Mesendoderm (in vitro differentiated cells): ENCODE measurements at regions not wholly inside any gene's neighbourhood (a gene's known extent, or its start where the extent isn't known, plus 50 kb on each side); places are given as distances from the start of the nearest gene placed in this dataset.

Experiments
- DNase-seq: peaks from one replicate; pipeline ENCODE4 v3.0.0; 2013
- H2AK5ac ChIP-seq: 2 replicates; pipeline ENCODE4 v1.6.1; 2013; ENCODE audit warnings: low read length, inconsistent platforms
- H2BK120ac ChIP-seq: 2 replicates; pipeline ENCODE4 v1.6.1; 2013; ENCODE audit warnings: low read depth, mild to moderate bottlenecking, low read length, moderate library complexity, mixed read lengths
- H2BK15ac ChIP-seq: replicated peaks from 2 replicates; pipeline ENCODE4 v1.6.1; 2013; ENCODE audit warnings: low read depth, mild to moderate bottlenecking, moderate library complexity
- H2BK5ac ChIP-seq: 2 replicates; pipeline ENCODE4 v1.6.1; 2013; ENCODE audit warnings: low read length, inconsistent platforms
- H3K18ac ChIP-seq: 2 replicates; pipeline ENCODE4 v1.6.1; 2013; ENCODE audit warnings: mild to moderate bottlenecking, low read length, mixed read lengths
- H3K23ac ChIP-seq: one replicate; pipeline ENCODE4 v1.6.1; 2013; ENCODE audit warnings: low read length
- H3K27ac ChIP-seq: 2 replicates; pipeline ENCODE4 v1.5.1; 2013; ENCODE audit warnings: low read depth, mild to moderate bottlenecking, inconsistent platforms, low read length, moderate library complexity
- H3K27me3 ChIP-seq: 2 replicates; pipeline ENCODE4 v1.6.1; 2013; ENCODE audit warnings: low read length, control low read depth, mild to moderate bottlenecking, inconsistent platforms; ENCODE audit not compliant: insufficient read depth, poor library complexity
- H3K36me3 ChIP-seq: 2 replicates; pipeline ENCODE4 v1.6.1; 2013; ENCODE audit warnings: low read length, inconsistent platforms; ENCODE audit not compliant: control insufficient read depth, insufficient read depth
- H3K4ac ChIP-seq: one replicate; pipeline ENCODE4 v1.6.1; 2013; ENCODE audit warnings: low read depth, mild to moderate bottlenecking, low read length, moderate library complexity
- H3K4me1 ChIP-seq: 2 replicates; pipeline ENCODE4 v1.6.1; 2013; ENCODE audit warnings: low read depth, low read length, inconsistent platforms; ENCODE audit not compliant: control insufficient read depth
- H3K4me2 ChIP-seq: 2 replicates; pipeline ENCODE4 v1.6.1; 2013; ENCODE audit warnings: low read length
- H3K4me3 ChIP-seq: 2 replicates; pipeline ENCODE4 v1.5.1; 2013; ENCODE audit warnings: mild to moderate bottlenecking, low read length
- H3K56ac ChIP-seq: one replicate; pipeline ENCODE4 v1.6.1; 2013; ENCODE audit warnings: low read length
- H3K79me1 ChIP-seq: 2 replicates; pipeline ENCODE4 v1.6.1; 2013; ENCODE audit warnings: low read length, inconsistent platforms
- H3K79me2 ChIP-seq: 2 replicates; pipeline ENCODE4 v1.6.1; 2013; ENCODE audit warnings: mild to moderate bottlenecking, low read length; ENCODE audit not compliant: control insufficient read depth, insufficient read depth
- H3K9ac ChIP-seq: 2 replicates; pipeline ENCODE4 v1.6.1; 2013; ENCODE audit warnings: low read length, inconsistent platforms
- H4K5ac ChIP-seq: one replicate; pipeline ENCODE4 v1.6.1; 2013; ENCODE audit warnings: low read length
- H4K8ac ChIP-seq: one replicate; pipeline ENCODE4 v1.6.1; 2013; ENCODE audit warnings: low read depth, mild to moderate bottlenecking, control low read depth, low read length, moderate library complexity
- WGBS: extraction: QIAGEN DNeasy Blood & Tissue Kit; methylation state at CpG from one replicate; pipeline ENCODE4 v1.1.7; 2013; ENCODE audit warnings: low lambda C conversion rate, missing lambda C conversion rate; ENCODE audit not compliant: insufficient coverage; ENCODE audit errors: extremely low coverage; 5-methylcytosine and 5-hydroxymethylcytosine counted together

- Histone ChIP-seq H3K23ac (no peak overlapping the region), H4K8ac (no peak overlapping the region), H3K18ac (no peak overlapping the region), H2AK5ac (no peak overlapping the region), H3K4me3 (no peak overlapping the region), H3K4me1 (no peaks in the 10 kb centered on the region), H2BK15ac (no peak overlapping the region), H3K4me2 (no peak overlapping the region), H3K27ac (no peak overlapping the region), H3K36me3 (no peaks in the 10 kb centered on the region), H3K56ac (no peak overlapping the region), H2BK5ac (no peak overlapping the region), H3K4ac (no peak overlapping the region), H3K27me3 (no peaks in the 10 kb centered on the region), H3K9ac (no peak overlapping the region), H3K79me2 (no peaks in the 10 kb centered on the region), H2BK120ac (no peak overlapping the region), H4K5ac (no peak overlapping the region), H3K79me1 (no peaks in the 10 kb centered on the region)
- no CpG with 5 or more reads among the region's 13 CpGs for WGBS
- DNase-seq, result no peak
Measured at GRCh38 chr11:71311176-71311925, 59.0 kb upstream of the SHANK2 start.

DNA sequence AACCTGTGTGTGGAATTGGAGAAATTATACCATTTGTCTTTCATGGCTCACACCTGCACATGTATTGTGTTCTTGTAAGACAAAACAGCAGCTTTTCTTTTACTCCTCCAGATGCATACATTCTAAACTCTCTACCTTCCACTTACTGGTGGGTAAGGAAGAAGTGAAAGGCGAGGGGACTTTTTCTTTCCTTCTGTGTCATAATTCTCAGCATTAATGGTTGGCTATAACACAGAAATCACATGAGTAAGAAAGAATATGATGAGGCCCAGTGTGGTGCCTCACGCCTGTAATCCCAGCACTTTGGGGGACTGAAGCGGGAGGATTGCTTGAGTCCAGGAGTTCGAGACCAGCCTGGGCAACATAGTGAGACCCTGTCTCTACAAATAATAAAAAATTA, 57.8 kb upstream of the SHANK2 start:
- no peak overlapping the region for H3K4me2 ChIP-seq
- no peak overlapping the region for H3K23ac ChIP-seq
- no peaks in the 10 kb centered on the region for H3K79me2 ChIP-seq
- no peak overlapping the region for H4K8ac ChIP-seq
- no peak overlapping the region for H3K9ac ChIP-seq
- no peak overlapping the region for H2BK15ac ChIP-seq
- no peaks in the 10 kb centered on the region for H3K79me1 ChIP-seq
- no peak overlapping the region for H2AK5ac ChIP-seq
- no peaks in the 10 kb centered on the region for H3K4me1 ChIP-seq
- no peak overlapping the region for H3K27ac ChIP-seq
- no peak overlapping the region for H2BK120ac ChIP-seq
- H4K5ac ChIP-seq, result no peak overlapping the region
- H3K36me3 ChIP-seq, result no peaks in the 10 kb centered on the region
- no CpG with 5 or more reads among the region's 4 CpGs for WGBS
- DNase-seq, result no peak
- no peak overlapping the region for H3K4ac ChIP-seq
- no peak overlapping the region for H3K4me3 ChIP-seq
- no peaks in the 10 kb centered on the region for H3K27me3 ChIP-seq
- no peak overlapping the region for H3K18ac ChIP-seq
- H3K56ac ChIP-seq, result no peak overlapping the region
- no peak overlapping the region for H2BK5ac ChIP-seq

- Histone ChIP-seq H2BK120ac (no peak overlapping the region), H3K4me2 (no peak overlapping the region), H4K8ac (no peak overlapping the region), H3K9ac (no peak overlapping the region), H4K5ac (no peak overlapping the region), H3K18ac (no peak overlapping the region), H3K4me1 (no peaks in the 10 kb centered on the region), H2BK15ac (no peak overlapping the region), H3K36me3 (no peaks in the 10 kb centered on the region), H3K27me3 (no peaks in the 10 kb centered on the region), H3K56ac (no peak overlapping the region), H2BK5ac (no peak overlapping the region), H3K4me3 (no peak overlapping the region), H3K27ac (no peak overlapping the region), H2AK5ac (no peak overlapping the region), H3K23ac (no peak overlapping the region), H3K4ac (no peak overlapping the region), H3K79me2 (no peaks in the 10 kb centered on the region), H3K79me1 (no peaks in the 10 kb centered on the region)
- DNase-seq, result no peak
- WGBS, result no CpG with 5 or more reads among the region's 1 CpG
Measured at GRCh38 chr11:71309611-71310010, 57.2 kb upstream of the SHANK2 start.

- Histone ChIP-seq H3K4ac (no peak overlapping the region), H2BK15ac (no peak overlapping the region), H3K36me3 (no peaks in the 10 kb centered on the region), H2BK5ac (no peak overlapping the region), H3K79me1 (no peaks in the 10 kb centered on the region), H4K5ac (no peak overlapping the region), H3K4me1 (no peaks in the 10 kb centered on the region), H3K79me2 (no peaks in the 10 kb centered on the region), H2AK5ac (no peak overlapping the region), H4K8ac (no peak overlapping the region), H3K4me2 (no peak overlapping the region), H3K9ac (no peak overlapping the region), H3K4me3 (no peak overlapping the region), H3K27me3 (no peaks in the 10 kb centered on the region), H2BK120ac (no peak overlapping the region), H3K18ac (no peak overlapping the region), H3K23ac (no peak overlapping the region), H3K56ac (no peak overlapping the region), H3K27ac (no peak overlapping the region)
- DNase-seq, result no peak
- WGBS, result no CpG with 5 or more reads among the region's 7 CpGs
Measured at GRCh38 chr11:71309181-71309580, 56.8 kb upstream of the SHANK2 start.

DNA sequence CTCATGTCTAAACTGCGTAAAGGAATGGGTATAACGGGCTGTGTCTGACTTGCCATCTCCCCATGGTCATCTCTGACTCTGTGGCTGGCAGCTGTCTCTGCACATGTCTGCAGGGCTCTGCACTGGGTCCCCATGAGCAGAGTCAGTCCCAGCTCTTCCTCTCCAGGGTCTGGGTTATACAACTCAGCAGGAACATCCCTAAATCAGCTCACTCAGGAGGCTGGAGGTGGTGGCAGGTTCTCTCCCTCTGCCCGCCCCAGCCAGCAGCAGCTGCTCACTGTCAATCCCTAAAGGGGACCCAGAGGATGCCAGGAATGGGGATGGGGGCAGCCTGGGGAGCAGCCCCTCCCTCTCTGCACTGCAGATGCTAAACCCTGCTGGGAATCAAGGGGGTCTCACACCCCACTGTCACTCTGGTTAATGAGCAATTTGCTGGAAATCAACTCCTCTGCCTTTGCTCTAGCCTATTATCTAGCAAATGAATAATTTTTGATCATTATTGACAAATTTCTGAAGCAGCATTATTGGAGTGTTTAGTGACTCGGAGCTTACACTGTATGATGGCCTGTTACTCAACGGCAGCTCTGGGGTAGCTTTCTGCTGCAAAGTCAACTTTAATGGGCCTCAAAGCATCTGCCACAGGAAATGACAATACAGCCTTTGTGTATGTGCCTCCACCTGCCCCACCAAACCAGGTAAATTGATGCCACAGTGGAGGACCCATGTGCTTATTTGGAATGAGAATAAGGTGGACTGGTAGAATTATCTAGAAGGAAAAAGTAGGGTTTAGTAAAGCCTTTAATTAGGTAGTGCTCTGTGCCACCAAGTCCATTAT, 55.7 kb upstream of the SHANK2 start:
- Histone ChIP-seq H3K79me1 (no peaks in the 10 kb centered on the region), H3K27me3 (no peaks in the 10 kb centered on the region), H3K4ac (no peak overlapping the region), H2BK120ac (no peak overlapping the region), H3K79me2 (no peaks in the 10 kb centered on the region), H3K27ac (no peak overlapping the region), H4K5ac (no peak overlapping the region), H3K36me3 (no peaks in the 10 kb centered on the region), H3K23ac (no peak overlapping the region), H3K4me2 (no peak overlapping the region), H3K9ac (no peak overlapping the region), H4K8ac (no peak overlapping the region), H2BK15ac (no peak overlapping the region), H2AK5ac (no peak overlapping the region), H3K18ac (no peak overlapping the region), H3K56ac (no peak overlapping the region), H2BK5ac (no peak overlapping the region), H3K4me3 (no peak overlapping the region), H3K4me1 (no peaks in the 10 kb centered on the region)
- no peak for DNase-seq
- WGBS, result no CpG with 5 or more reads among the region's 5 CpGs
